ENCODE measurements at regions not wholly inside any gene's neighbourhood (a gene's known extent, or its start where the extent isn't known, plus 50 kb on each side); places are given as distances from the start of the nearest gene placed in this dataset.

GRCh38 chr10:130388746-130389145, 252.6 kb downstream of the GLRX3 start:
- Histone ChIP-seq H4K20me1 (ENCODE audit: insufficient read depth, low read length) (no peaks in the 10 kb centered on the region), H2AFZ (ENCODE audit: low read length) (no peak overlapping the region), H3K79me2 (ENCODE audit: insufficient read depth, low read length) (no peaks in the 10 kb centered on the region), H3K9me3 (ENCODE audit: low read length) (no peaks in the 10 kb centered on the region), H3F3A (ENCODE audit: insufficient read depth, low read length) (no peaks in the 10 kb centered on the region), H3K4me3 (ENCODE audit: low read depth, low read length, poor library complexity, severe bottlenecking) (no peak overlapping the region), H3K4me2 (ENCODE audit: low read length) (no peak overlapping the region), H3K9me2 (ENCODE audit: low read depth, low read length) (no peaks in the 10 kb centered on the region), H3K4me1 (ENCODE audit: insufficient read depth, low read length, severe bottlenecking) (no peaks in the 10 kb centered on the region), H3K27me3 (ENCODE audit: insufficient read depth, low read length) (no peaks in the 10 kb centered on the region; the same call in 1 of the 2 replicates), H3K9ac (ENCODE audit: low read length) (no peak overlapping the region), H3K27ac (ENCODE audit: low read depth, low read length, poor library complexity, severe bottlenecking) (no peak overlapping the region), H3K36me3 (ENCODE audit: insufficient read depth, low read length) (no peaks in the 10 kb centered on the region)
- TF ChIP-seq CTCF (IDR thresholded peaks at IDR 0.05; ENCODE audit: low read length) (no peak), EZH2 (IDR thresholded peaks at IDR 0.05; ENCODE audit: borderline replicate concordance, low read length) (no peak)

- Histone ChIP-seq H2AFZ (ENCODE audit: low read length) (no peak overlapping the region), H4K20me1 (ENCODE audit: insufficient read depth, low read length) (no peaks in the 10 kb centered on the region), H3K9me2 (ENCODE audit: low read depth, low read length) (no peaks in the 10 kb centered on the region), H3K4me2 (ENCODE audit: low read length) (no peak overlapping the region), H3K27ac (ENCODE audit: low read depth, low read length, poor library complexity, severe bottlenecking) (no peak overlapping the region), H3F3A (ENCODE audit: insufficient read depth, low read length) (no peaks in the 10 kb centered on the region), H3K27me3 (ENCODE audit: insufficient read depth, low read length) (no peaks in the 10 kb centered on the region; the same call in 1 of the 2 replicates), H3K79me2 (ENCODE audit: insufficient read depth, low read length) (no peaks in the 10 kb centered on the region), H3K36me3 (ENCODE audit: insufficient read depth, low read length) (no peaks in the 10 kb centered on the region), H3K4me3 (ENCODE audit: low read depth, low read length, poor library complexity, severe bottlenecking) (no peak overlapping the region), H3K9me3 (ENCODE audit: low read length) (no peaks in the 10 kb centered on the region), H3K4me1 (ENCODE audit: insufficient read depth, low read length, severe bottlenecking) (no peaks in the 10 kb centered on the region), H3K9ac (ENCODE audit: low read length) (no peak overlapping the region)
- no peak for TF ChIP-seq CTCF (IDR thresholded peaks at IDR 0.05; ENCODE audit: low read length)
- TF ChIP-seq EZH2 (IDR thresholded peaks at IDR 0.05; ENCODE audit: borderline replicate concordance, low read length), result no peak
Observed at GRCh38 chr10:130389906-130390305, 253.7 kb downstream of the GLRX3 start.

- Histone ChIP-seq H3K9me2 (ENCODE audit: low read depth, low read length) (no peaks in the 10 kb centered on the region), H3K79me2 (ENCODE audit: insufficient read depth, low read length) (no peaks in the 10 kb centered on the region), H3K4me3 (ENCODE audit: low read depth, low read length, poor library complexity, severe bottlenecking) (no peak overlapping the region), H3K4me2 (ENCODE audit: low read length) (no peak overlapping the region), H3K4me1 (ENCODE audit: insufficient read depth, low read length, severe bottlenecking) (no peaks in the 10 kb centered on the region), H3K27me3 (ENCODE audit: insufficient read depth, low read length) (no peaks in the 10 kb centered on the region; the same call in 1 of the 2 replicates), H3K36me3 (ENCODE audit: insufficient read depth, low read length) (no peaks in the 10 kb centered on the region), H3F3A (ENCODE audit: insufficient read depth, low read length) (no peaks in the 10 kb centered on the region), H3K9me3 (ENCODE audit: low read length) (no peaks in the 10 kb centered on the region), H2AFZ (ENCODE audit: low read length) (no peak overlapping the region), H4K20me1 (ENCODE audit: insufficient read depth, low read length) (no peaks in the 10 kb centered on the region), H3K9ac (ENCODE audit: low read length) (no peak overlapping the region), H3K27ac (ENCODE audit: low read depth, low read length, poor library complexity, severe bottlenecking) (no peak overlapping the region)
- TF ChIP-seq CTCF (IDR thresholded peaks at IDR 0.05; ENCODE audit: low read length) (no peak), EZH2 (IDR thresholded peaks at IDR 0.05; ENCODE audit: borderline replicate concordance, low read length) (no peak)
Observed at GRCh38 chr10:130392031-130392430, 255.8 kb downstream of the GLRX3 start.
